ENCODE measurements at regions not wholly inside any gene's neighbourhood (a gene's known extent, or its start where the extent isn't known, plus 50 kb on each side); places are given as distances from the start of the nearest gene placed in this dataset.
A peak's percentile ranks its signal among the peaks of the same experiment; 100 is the strongest.

- POLR2A ChIA-PET (ENCODE audit: low non-redundant PET) = no interaction called here
- intact Hi-C loops (cut with micrococcal nuclease; ENCODE audit: unreplicated experiment) = no loop called here
- CTCF ChIA-PET = no interaction called here
These were observed 331.6 kb upstream of the ZFP42 start for GRCh38 chr4:187664011-187664410.

GRCh38 chr4:187665086-187665485, 330.5 kb upstream of the ZFP42 start:
- Histone ChIP-seq H3K4me1 (ENCODE audit: insufficient read depth, low read length, poor library complexity, severe bottlenecking) (peaks cover 13% of the 10 kb centered on the region), H3K9me3 (ENCODE audit: low read depth, low read length, poor library complexity, severe bottlenecking) (no peaks in the 10 kb centered on the region), H3K27ac (ENCODE audit: low read depth, low read length, poor library complexity, severe bottlenecking) (no peak overlapping the region), H3K4me3 (ENCODE audit: low read depth, low read length, poor library complexity, severe bottlenecking) (no peak overlapping the region), H3K36me3 (ENCODE audit: insufficient read depth, low read length, poor library complexity, severe bottlenecking) (no peaks in the 10 kb centered on the region), H3K27me3 (replicated peaks; ENCODE audit: insufficient read depth, low read depth, low read length, poor library complexity) (no peaks in the 10 kb centered on the region)
- DNase-seq (ENCODE audit: low spot score) = peak; percentile 6
- POLR2A ChIA-PET (ENCODE audit: low non-redundant PET) = no interaction called here
- TF ChIP-seq EZH2 (IDR thresholded peaks at IDR 0.05; ENCODE audit: borderline replicate concordance, low read depth, low read length, poor library complexity, severe bottlenecking) = no peak
- TF ChIP-seq CTCF (conservative IDR thresholded peaks at IDR 0.05; ENCODE audit: low read depth, low read length) = no peak
- CTCF ChIA-PET = no interaction called here
- BruUV-seq (replicated peaks) = no TSS peak
- intact Hi-C loops (cut with micrococcal nuclease; ENCODE audit: unreplicated experiment) = no loop called here

More at GRCh38 chr4:187664011-187664410, 331.6 kb upstream of the ZFP42 start:
- TF ChIP-seq CTCF (conservative IDR thresholded peaks at IDR 0.05; ENCODE audit: low read depth, low read length) (no peak), EZH2 (IDR thresholded peaks at IDR 0.05; ENCODE audit: borderline replicate concordance, low read depth, low read length, poor library complexity, severe bottlenecking) (no peak)
- no peaks in the 10 kb centered on the region for H3K27me3 ChIP-seq (replicated peaks; ENCODE audit: insufficient read depth, low read depth, low read length, poor library complexity)
- DNase-seq (ENCODE audit: low spot score) = no peak
- H3K36me3 ChIP-seq (ENCODE audit: insufficient read depth, low read length, poor library complexity, severe bottlenecking) = no peaks in the 10 kb centered on the region
- no peak overlapping the region for H3K4me3 ChIP-seq (ENCODE audit: low read depth, low read length, poor library complexity, severe bottlenecking)
- no peaks in the 10 kb centered on the region for H3K9me3 ChIP-seq (ENCODE audit: low read depth, low read length, poor library complexity, severe bottlenecking)
- no peak overlapping the region for H3K27ac ChIP-seq (ENCODE audit: low read depth, low read length, poor library complexity, severe bottlenecking)
- H3K4me1 ChIP-seq (ENCODE audit: insufficient read depth, low read length, poor library complexity, severe bottlenecking) = peaks cover 13% of the 10 kb centered on the region
- no TSS peak for BruUV-seq (replicated peaks)

- H3K4me3 ChIP-seq (ENCODE audit: low read depth, low read length, poor library complexity, severe bottlenecking) = no peak overlapping the region
- H3K36me3 ChIP-seq (ENCODE audit: insufficient read depth, low read length, poor library complexity, severe bottlenecking) = no peaks in the 10 kb centered on the region
- BruUV-seq (replicated peaks) = no TSS peak
- no peaks in the 10 kb centered on the region for H3K27me3 ChIP-seq (replicated peaks; ENCODE audit: insufficient read depth, low read depth, low read length, poor library complexity)
- ChIA-PET POLR2A (ENCODE audit: low non-redundant PET) (no interaction called here), CTCF (no interaction called here)
- no peak overlapping the region for H3K27ac ChIP-seq (ENCODE audit: low read depth, low read length, poor library complexity, severe bottlenecking)
- DNase-seq (ENCODE audit: low spot score) = no peak
- intact Hi-C loops (cut with micrococcal nuclease; ENCODE audit: unreplicated experiment) = no loop called here
- no peaks in the 10 kb centered on the region for H3K9me3 ChIP-seq (ENCODE audit: low read depth, low read length, poor library complexity, severe bottlenecking)
- H3K4me1 ChIP-seq (ENCODE audit: insufficient read depth, low read length, poor library complexity, severe bottlenecking) = peaks cover 13% of the 10 kb centered on the region
- TF ChIP-seq CTCF (conservative IDR thresholded peaks at IDR 0.05; ENCODE audit: low read depth, low read length) (no peak), EZH2 (IDR thresholded peaks at IDR 0.05; ENCODE audit: borderline replicate concordance, low read depth, low read length, poor library complexity, severe bottlenecking) (no peak)
These were observed 329.5 kb upstream of the ZFP42 start for GRCh38 chr4:187666034-187666433.

All from A673 (cell line).